ENCODE measurements at regions not wholly inside any gene's neighbourhood (a gene's known extent, or its start where the extent isn't known, plus 50 kb on each side); places are given as distances from the start of the nearest gene placed in this dataset.

DNA sequence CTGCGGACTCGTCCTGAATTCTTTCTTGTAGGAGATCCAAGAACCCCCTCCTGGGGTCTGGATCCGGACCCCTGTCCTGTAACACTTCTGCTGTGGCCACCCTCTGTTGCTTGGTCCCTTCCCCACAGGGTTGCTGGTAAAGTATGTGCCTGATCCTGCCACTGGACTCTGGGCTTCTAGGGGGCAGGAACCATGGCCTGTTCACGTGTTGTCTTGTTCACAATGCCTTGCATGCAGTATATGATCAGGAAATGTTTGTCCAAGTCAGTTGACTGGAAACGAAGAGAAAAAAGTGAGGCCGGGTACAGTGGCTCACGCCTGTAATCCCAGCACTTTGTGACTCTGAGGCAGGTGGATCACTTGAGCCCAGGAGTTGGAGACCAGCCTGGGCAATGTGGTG is 139.3 kb upstream of the ALDH1B1 start:
- H3K27ac Mint-ChIP-seq = no peak overlapping the region
- TF ChIP-seq, protein P1, sequence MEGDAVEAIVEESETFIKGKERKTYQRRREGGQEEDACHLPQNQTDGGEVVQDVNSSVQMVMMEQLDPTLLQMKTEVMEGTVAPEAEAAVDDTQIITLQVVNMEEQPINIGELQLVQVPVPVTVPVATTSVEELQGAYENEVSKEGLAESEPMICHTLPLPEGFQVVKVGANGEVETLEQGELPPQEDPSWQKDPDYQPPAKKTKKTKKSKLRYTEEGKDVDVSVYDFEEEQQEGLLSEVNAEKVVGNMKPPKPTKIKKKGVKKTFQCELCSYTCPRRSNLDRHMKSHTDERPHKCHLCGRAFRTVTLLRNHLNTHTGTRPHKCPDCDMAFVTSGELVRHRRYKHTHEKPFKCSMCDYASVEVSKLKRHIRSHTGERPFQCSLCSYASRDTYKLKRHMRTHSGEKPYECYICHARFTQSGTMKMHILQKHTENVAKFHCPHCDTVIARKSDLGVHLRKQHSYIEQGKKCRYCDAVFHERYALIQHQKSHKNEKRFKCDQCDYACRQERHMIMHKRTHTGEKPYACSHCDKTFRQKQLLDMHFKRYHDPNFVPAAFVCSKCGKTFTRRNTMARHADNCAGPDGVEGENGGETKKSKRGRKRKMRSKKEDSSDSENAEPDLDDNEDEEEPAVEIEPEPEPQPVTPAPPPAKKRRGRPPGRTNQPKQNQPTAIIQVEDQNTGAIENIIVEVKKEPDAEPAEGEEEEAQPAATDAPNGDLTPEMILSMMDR (IDR thresholded peaks at IDR 0.05) = no peak
- no peaks in the 10 kb centered on the region for H3K4me1 Mint-ChIP-seq
- Histone ChIP-seq H3K9me3 (ENCODE audit: control insufficient read depth, insufficient read depth, low read length) (no peaks in the 10 kb centered on the region), H3K4me1 (ENCODE audit: control insufficient read depth, insufficient read depth, low read length) (no peaks in the 10 kb centered on the region), H3K4me3 (ENCODE audit: low read length) (no peak overlapping the region), H3K27ac (ENCODE audit: low read length) (no peak overlapping the region), H3K36me3 (ENCODE audit: control insufficient read depth, insufficient read depth, low read length) (no peaks in the 10 kb centered on the region), H3K27me3 (ENCODE audit: control insufficient read depth, insufficient read depth, low read length) (no peaks in the 10 kb centered on the region)
- no peak for ATAC-seq
- intact Hi-C loops (cut with micrococcal nuclease) = no loop called here
- 85% methylated on average over 7 of the region's 7 CpGs for WGBS (ENCODE audit: insufficient coverage)
- no peaks in the 10 kb centered on the region for H3K9me3 Mint-ChIP-seq
- no peak overlapping the region for H3K4me3 Mint-ChIP-seq
- DNase-seq = no peak
- H3K27me3 Mint-ChIP-seq (ENCODE audit: low read depth in 2 of 2) = no peaks in the 10 kb centered on the region
- H3K36me3 Mint-ChIP-seq = no peaks in the 10 kb centered on the region

DNA sequence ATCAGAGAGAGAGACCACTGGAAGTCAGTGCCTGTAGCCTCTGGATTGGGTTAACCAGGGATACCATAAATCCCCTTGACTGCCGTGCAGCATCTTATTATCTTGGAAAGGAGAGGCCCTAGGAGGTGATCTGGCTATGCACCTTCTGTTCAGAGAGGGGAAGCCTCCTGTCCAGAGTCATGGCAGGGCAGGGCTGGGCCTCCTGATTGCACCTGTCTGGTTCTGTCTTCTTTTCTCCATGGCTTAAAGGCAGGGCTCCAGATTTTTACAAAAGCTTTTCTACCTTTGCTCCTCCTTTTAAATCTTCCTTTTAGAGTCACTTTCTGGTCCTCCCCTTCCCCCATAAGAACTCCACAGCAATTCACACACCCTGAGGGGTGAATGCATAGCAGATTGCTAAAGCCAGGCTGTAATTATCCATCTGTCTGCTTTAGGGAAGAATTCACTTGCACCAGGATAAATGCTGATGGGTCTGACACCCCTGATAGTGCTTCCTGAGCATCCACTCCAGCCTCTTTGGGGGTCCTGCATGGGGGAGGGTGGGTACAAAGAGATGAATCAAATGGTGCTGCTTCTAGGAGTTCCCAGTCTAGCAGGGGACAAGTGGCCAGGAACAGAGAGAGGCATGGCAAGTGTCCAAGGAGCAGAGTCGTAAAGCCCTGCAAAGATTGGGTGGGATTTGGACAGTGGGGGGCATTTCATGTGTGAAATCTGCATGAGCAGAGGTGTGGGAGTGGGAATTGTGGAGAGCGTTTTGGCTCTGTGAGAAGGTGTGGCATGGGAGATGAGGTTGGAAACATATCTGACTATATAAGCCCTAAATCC is 141.3 kb upstream of the ALDH1B1 start:
- no peak overlapping the region for H3K27ac ChIP-seq (ENCODE audit: low read length)
- H3K9me3 ChIP-seq (ENCODE audit: control insufficient read depth, insufficient read depth, low read length) = no peaks in the 10 kb centered on the region
- H3K36me3 ChIP-seq (ENCODE audit: control insufficient read depth, insufficient read depth, low read length) = no peaks in the 10 kb centered on the region
- TF ChIP-seq, protein P1 (IDR thresholded peaks at IDR 0.05) = no peak
- ATAC-seq (no peak), DNase-seq (no peak)
- Mint-ChIP-seq H3K9me3 (no peaks in the 10 kb centered on the region), H3K4me1 (no peaks in the 10 kb centered on the region), H3K4me3 (no peak overlapping the region), H3K36me3 (no peaks in the 10 kb centered on the region), H3K27me3 (ENCODE audit: low read depth in 2 of 2) (no peaks in the 10 kb centered on the region), H3K27ac (no peak overlapping the region)
- intact Hi-C loops (cut with micrococcal nuclease) = no loop called here
- H3K27me3 ChIP-seq (ENCODE audit: control insufficient read depth, insufficient read depth, low read length) = no peaks in the 10 kb centered on the region
- 69% methylated on average over 3 of the region's 3 CpGs for WGBS (ENCODE audit: insufficient coverage)
- no peaks in the 10 kb centered on the region for H3K4me1 ChIP-seq (ENCODE audit: control insufficient read depth, insufficient read depth, low read length)
- no peak overlapping the region for H3K4me3 ChIP-seq (ENCODE audit: low read length)

DNA sequence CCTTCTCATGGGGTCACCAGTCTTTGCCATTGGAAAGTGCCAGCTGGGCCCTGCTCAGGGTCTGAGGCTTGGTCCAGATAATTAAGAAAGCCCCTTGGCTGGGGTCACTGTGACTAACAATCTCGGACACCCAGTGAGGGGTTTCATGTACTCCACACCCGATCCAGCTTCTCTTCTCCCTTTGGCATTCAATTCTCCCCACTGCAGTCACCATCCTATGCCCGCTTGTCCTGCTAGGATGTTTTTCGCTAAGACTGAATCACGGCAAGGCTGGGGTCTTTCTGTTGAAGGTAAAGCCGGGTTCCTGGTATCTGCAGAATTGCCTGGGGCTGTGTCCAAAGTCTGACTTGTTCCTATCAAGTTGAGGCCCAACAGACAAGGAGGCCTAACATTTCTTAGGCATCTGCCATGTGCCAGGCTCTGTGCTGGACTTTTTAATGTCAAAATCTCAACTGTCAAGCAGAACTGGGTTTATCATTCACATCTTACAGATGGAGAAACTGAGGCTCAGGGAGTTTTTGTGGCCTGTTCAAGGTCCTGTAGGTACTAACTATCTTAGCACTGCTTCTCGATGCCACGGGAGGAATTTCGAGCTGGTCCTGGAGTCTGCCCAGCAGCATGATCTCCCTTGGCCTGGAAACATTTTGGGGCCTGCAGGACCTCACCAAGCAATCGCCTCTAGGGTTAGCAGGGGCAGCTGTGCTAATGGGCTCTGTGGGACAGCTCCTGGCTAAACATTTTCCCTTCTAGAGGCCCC is 142.0 kb upstream of the ALDH1B1 start:
- no peaks in the 10 kb centered on the region for H3K36me3 Mint-ChIP-seq
- TF ChIP-seq, protein P1 (IDR thresholded peaks at IDR 0.05) = no peak

More for the DNA sequence above, 142.0 kb upstream of the ALDH1B1 start:
- no peak overlapping the region for H3K4me3 Mint-ChIP-seq
- H3K27me3 ChIP-seq (ENCODE audit: control insufficient read depth, insufficient read depth, low read length) = no peaks in the 10 kb centered on the region
- H3K9me3 ChIP-seq (ENCODE audit: control insufficient read depth, insufficient read depth, low read length) = no peaks in the 10 kb centered on the region
- no peak overlapping the region for H3K27ac Mint-ChIP-seq
- H3K27me3 Mint-ChIP-seq (ENCODE audit: low read depth in 2 of 2) = no peaks in the 10 kb centered on the region
- no peaks in the 10 kb centered on the region for H3K4me1 ChIP-seq (ENCODE audit: control insufficient read depth, insufficient read depth, low read length)
- DNase-seq (no peak), ATAC-seq (no peak)
- 82% methylated on average over 10 of the region's 10 CpGs for WGBS (ENCODE audit: insufficient coverage)
- H3K27ac ChIP-seq (ENCODE audit: low read length) = no peak overlapping the region
- no peaks in the 10 kb centered on the region for H3K36me3 ChIP-seq (ENCODE audit: control insufficient read depth, insufficient read depth, low read length)
- intact Hi-C loops (cut with micrococcal nuclease) = no loop called here
- H3K9me3 Mint-ChIP-seq = no peaks in the 10 kb centered on the region
- no peak overlapping the region for H3K4me3 ChIP-seq (ENCODE audit: low read length)
- no peaks in the 10 kb centered on the region for H3K4me1 Mint-ChIP-seq
